GM21390 (cell line): ENCODE measurements at regions not wholly inside any gene's neighbourhood (a gene's known extent, or its start where the extent isn't known, plus 50 kb on each side); places are given as distances from the start of the nearest gene placed in this dataset.

Experiments
- ATAC-seq: cut with Tn5 transposase; IDR thresholded peaks from one replicate; pipeline ENCODE4 v1.9.1; 2021; ENCODE audit not compliant: unreplicated experiment

- no peak for ATAC-seq
These were observed 229.2 kb downstream of the PTTG2 start for GRCh38 chr4:38189445-38189844.

DNA sequence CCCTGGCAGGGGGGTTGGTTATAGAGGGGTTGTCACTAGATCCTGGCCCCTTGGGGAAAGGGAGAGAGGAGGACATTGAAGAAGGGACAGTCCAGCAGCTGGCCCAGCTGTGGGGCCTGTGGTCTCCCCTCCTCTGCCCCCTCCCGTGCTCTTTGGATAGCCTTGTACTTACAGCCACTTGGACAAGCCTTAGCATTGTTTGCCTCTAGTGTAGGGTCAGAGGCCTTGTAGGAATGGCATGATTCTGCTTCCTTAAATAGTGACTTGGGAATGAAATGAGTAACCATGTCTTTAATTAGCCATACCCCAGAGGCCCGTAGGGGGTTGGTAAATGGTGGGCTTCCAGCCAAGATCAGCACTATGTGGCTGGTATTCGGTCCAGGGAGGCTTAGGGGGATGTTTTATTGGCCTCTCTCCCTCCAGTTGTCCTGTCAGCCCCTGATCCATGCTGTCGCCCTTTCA is 230.6 kb downstream of the PTTG2 start:
- ATAC-seq: no peak

- ATAC-seq: no peak
These were observed 232.3 kb downstream of the PTTG2 start for GRCh38 chr4:38192516-38192915.

DNA sequence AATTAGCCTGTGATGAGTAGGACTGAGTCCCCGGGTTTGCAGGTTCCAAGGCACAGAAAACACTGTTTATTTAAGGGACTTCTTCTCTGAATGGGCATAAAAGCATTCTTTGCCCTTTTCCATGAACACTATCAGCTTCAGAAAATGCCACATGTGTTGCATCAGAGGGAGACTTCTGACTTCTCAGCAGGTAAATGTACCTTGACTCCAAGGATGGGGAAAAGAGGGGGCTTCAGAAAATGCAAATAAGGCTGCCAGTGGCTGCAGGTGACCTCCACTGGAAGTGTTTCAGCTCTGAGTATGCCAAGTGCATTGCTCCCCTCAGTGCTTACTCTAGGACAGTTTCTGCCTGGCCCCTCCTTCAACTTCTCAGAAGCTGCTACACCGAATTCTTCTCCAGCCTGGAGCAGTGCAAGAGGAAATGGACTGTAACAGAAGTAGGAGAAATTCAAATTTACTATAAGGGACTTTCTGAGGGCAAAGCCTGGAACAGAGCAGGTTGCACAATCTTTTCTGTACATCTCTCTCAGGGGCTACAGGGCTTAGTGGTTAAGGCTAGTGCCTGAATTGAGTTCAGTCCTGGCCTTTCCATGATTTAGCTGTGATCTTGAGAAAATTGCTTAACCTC is 233.2 kb downstream of the PTTG2 start:
- ATAC-seq: no peak

- no peak for ATAC-seq
These were observed 233.9 kb downstream of the PTTG2 start for GRCh38 chr4:38194047-38194602.

- ATAC-seq: no peak
These were observed 235.3 kb downstream of the PTTG2 start for GRCh38 chr4:38195486-38195885.

- no peak for ATAC-seq
These were observed 235.7 kb downstream of the PTTG2 start for GRCh38 chr4:38195911-38196310.

GRCh38 chr4:38202242-38202641 is 242.0 kb downstream of the PTTG2 start:
- no peak for ATAC-seq

GRCh38 chr4:38203609-38204008 is 243.4 kb downstream of the PTTG2 start:
- ATAC-seq: no peak

GRCh38 chr4:38204339-38205035 is 244.3 kb downstream of the PTTG2 start:
- no peak for ATAC-seq

- no peak for ATAC-seq
These were observed 245.1 kb downstream of the PTTG2 start for GRCh38 chr4:38205261-38205660.

GRCh38 chr4:38207110-38207457 is 246.9 kb downstream of the PTTG2 start:
- no peak for ATAC-seq

- ATAC-seq: no peak
These were observed 249.5 kb downstream of the PTTG2 start for GRCh38 chr4:38209654-38210053.

DNA sequence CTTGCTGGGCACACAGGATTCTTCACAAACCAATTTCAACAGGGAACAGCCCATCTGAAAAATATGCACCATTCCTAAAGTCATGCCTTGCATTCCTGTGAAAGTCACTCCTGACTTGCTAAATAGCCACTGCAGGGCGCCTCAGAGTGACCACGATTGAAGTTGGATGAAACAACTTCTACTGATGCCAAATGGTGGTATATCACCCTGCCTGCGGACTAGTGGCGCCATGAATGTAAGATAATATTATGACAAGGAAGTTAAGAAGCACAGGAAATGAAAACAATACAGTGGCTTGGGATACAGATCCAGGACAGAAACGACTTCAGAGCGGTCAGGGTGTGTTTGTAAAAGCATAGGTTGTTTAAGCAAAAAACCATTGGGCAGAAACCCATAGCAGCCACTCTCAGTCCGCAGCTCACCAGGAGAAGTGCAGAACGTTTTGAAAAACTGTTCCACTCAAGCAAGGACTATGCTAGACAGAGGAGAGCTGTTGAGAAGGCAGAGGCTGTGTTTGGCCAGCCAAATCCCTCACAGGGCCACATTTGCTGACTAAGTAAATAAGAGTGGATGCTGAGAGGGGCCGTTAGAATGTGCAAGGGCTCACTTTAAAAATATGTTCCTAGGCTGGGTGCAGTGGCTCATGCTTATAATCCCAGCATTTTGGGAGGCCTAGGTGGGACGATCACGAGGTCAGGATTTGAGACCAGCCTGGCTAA is 250.4 kb downstream of the PTTG2 start:
- ATAC-seq: no peak

DNA sequence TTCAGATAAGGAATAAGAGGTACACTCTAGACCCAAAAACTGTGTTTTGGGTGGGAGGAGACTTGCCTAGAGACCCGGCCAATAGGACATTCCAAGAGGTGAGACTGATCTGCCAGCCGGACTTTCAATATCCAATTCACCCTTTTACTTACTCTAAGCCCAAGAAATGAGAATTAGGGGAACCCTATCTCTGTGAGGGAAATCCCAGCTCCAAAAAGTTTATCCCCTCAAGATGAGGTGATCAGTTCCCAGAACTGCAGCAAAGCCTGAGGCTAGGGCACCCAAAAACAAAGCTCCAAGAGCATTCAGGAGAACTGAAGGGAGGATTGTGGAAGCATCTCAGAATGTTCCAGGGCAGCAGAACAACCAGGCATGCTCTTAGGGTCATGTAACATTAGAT is 251.7 kb downstream of the PTTG2 start:
- ATAC-seq: no peak

DNA sequence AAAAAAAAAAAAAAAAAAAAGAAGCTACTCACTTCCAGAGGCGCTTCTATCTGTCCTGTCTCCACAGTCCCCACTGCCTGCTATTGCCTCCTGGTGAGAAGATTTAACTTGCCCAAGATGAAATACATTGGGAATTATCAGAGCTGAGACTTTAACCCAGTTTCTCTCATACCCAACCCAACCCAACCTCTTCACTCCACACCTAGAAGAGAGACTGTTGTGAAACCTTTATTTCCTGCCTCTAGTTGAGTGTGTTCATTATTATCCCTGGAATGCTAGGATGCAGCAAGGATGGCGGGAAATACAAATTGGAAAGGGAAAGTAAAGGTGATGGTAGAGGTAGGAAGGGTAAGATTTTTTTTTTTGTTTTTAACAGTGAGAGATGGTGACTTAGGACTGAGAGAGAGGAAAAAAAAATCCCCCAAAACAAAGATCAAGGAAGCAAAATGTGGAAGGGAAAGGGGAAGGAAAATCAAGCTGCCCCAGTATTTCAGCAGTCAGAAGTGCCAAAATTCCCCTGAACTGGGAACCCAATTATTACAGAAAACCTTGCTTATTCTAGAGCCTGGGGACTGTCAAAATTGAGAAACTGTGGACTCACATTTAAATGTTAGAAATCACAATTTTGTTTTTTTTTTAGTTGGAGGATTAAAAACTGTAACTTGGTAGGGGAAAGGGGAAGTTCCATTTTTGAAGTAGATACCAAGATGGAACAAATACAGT is 253.0 kb downstream of the PTTG2 start:
- ATAC-seq: no peak

- no peak for ATAC-seq
These were observed 262.7 kb downstream of the PTTG2 start for GRCh38 chr4:38222892-38223291.

DNA sequence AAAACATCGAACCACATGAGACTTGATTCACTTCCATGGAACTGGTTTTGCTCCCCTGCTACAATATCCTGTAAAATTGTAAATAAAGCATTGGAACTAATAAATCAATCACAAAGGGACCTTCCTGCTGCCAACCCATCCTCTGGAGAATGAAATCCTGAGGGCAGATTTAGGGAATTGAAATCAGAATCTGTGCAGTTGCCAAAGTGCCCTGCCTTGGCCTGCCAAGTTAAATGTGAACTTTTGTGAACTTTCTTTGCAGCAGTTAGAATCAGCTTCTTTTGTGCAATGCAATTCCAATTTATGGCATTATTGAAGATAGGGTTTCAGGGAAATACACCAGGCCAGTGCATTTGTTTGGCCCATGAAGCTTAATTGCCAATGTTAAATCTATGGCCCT is 263.1 kb downstream of the PTTG2 start:
- no peak for ATAC-seq

DNA sequence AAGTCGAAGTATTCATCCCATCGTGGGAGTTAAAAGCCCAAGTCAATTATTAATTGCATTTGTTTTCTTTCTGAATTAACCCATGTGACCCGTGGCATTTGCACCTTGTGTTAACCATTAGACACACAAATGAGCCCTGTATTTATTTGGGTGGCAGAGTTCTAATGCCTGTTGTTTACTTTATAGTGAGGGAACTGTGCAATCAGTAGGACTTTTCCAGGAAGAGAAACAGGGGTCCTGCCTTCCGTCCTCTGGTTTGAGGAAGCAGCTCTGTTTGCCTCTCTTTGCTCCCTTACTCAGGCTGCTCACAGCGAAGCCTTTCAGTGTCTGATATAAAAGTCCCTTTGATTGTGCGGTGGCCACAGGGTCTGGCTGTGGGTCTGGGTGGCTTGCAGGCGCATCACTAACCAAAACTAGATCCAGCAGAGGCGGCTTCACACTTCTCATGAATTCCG is 263.6 kb downstream of the PTTG2 start:
- ATAC-seq: no peak

DNA sequence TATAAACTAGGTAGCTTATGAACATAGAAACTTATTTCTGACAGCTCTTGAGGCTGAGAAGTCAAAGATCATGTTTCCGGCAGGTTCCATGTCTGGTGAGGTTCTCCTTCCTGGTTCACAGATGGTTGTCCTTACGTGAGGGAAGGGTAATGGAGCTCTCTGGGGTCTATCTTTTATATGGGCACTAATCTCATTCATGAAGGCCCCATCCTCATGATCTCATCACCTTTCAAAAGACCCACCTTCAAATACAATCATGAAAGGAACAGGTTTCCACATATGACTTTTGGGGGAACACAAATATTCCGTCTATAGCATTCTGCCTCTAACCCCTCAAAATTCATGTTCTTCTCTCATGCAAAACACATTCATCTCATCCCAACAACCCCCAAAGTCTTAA is 264.7 kb downstream of the PTTG2 start:
- no peak for ATAC-seq

DNA sequence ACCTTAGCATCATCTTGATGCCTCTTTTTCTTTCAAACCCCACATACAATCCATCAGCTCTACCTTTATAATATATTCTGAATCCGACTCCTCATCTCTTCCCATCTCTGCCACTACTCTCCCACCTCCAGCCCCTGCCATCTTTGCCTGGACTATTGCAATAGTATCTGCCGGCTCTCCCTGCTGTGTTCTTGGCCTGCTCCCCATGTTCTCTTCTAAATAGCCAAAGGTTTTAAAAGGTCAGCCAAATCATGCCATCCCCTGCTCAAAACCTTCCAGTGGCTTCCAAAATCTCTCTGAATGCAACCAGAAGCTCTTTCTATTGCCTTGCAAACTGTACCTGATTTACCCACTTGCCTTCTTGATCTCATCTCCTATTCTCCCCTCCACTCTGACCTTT is 266.0 kb downstream of the PTTG2 start:
- ATAC-seq: no peak
